ENCODE measurements at regions not wholly inside any gene's neighbourhood (a gene's known extent, or its start where the extent isn't known, plus 50 kb on each side); places are given as distances from the start of the nearest gene placed in this dataset.

DNA sequence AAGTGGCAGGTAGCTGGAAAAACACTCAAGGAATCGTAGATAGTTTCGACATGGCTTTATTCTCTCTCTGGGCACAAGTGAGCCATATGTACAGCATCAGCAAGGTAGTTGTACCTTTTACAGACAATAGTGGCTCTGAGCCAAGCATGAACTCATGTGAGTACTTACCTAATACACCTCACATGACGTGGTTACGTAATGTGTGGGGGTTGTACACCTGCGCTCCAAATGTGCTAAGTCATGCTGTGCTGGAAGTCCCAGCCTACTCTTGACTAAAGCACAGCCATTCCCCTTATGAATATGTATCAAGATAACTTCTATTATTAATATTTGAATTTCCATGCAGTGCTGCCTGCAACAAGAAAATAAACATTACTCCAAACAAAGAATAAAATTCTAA is 78.8 kb upstream of the HMGN3 start:
- Histone ChIP-seq H3K4me1 (replicated peaks in 1 of 2; ENCODE audit: control insufficient read depth in 2 of 2, insufficient read depth in 2 of 2, low read length in 2 of 2) (no peaks in the 10 kb centered on the region), H3K9me1 (ENCODE audit: control insufficient read depth, insufficient read depth, low read length) (no peaks in the 10 kb centered on the region), H3K79me2 (ENCODE audit: control insufficient read depth, insufficient read depth, low read length) (no peaks in the 10 kb centered on the region), H3K9ac (ENCODE audit: insufficient read depth in 1 of 2, low read depth in 2 of 2, low read length in 2 of 2) (no peak overlapping the region), H3K4me3 (no peak overlapping the region), H4K20me1 (replicated peaks; ENCODE audit: control insufficient read depth, insufficient read depth, low read length) (no peaks in the 10 kb centered on the region), H3K27me3 (ENCODE audit: control insufficient read depth in 2 of 2, insufficient read depth in 2 of 2, low read length in 2 of 2) (peaks cover 0 to 15% of the 10 kb centered on the region in 2 experiments; a peak in 2 of 5 replicates), H3K4me2 (ENCODE audit: insufficient read depth, low read length) (no peak overlapping the region), H3K9me3 (replicated peaks; ENCODE audit: control insufficient read depth, insufficient read depth, low read depth, low read length) (no peaks in the 10 kb centered on the region), H3K27ac (ENCODE audit: extremely low read depth, low read depth, low read length) (no peak overlapping the region), H2AFZ (ENCODE audit: low read depth, low read length) (no peak overlapping the region), H3K36me3 (ENCODE audit: control insufficient read depth, insufficient read depth, low read length) (no peaks in the 10 kb centered on the region)
- intact Hi-C loops (cut with micrococcal nuclease) = no loop called here
- ChIA-PET CTCF (ENCODE audit: low intra/inter-chr PET ratio) (no interaction called here), POLR2A (no interaction called here)
- BruUV-seq (replicated peaks) = no TSS peak
- in situ Hi-C loops (cut with MboI) = no loop called here
- 0% methylated on average over 5 of the region's 5 CpGs for WGBS (ENCODE audit: insufficient coverage, low coverage, missing lambda C conversion rate)
- ATAC-seq = peak; percentile 48; the same call in 1 of the 3 replicates
- FAIRE-seq = no peak
- DNase-seq (ENCODE audit: extremely low read depth in 1 of 4, low spot score in 3 of 4) = peak in 1 of 4 experiments; percentile 12
- peak; percentile 49 for TF ChIP-seq ZNF316 (IDR thresholded peaks at IDR 0.05)
- TF ChIP-seq C11orf30 (IDR thresholded peaks at IDR 0.05; ENCODE audit: low read depth) = peak; percentile 44; the same call in 1 of the 2 replicates
- TF ChIP-seq ETV1 (tag; conservative IDR thresholded peaks at IDR 0.05; ENCODE audit: low read depth) = no peak
- TF ChIP-seq ZNF311 (CRISPR knock-in tag; IDR thresholded peaks at IDR 0.05) = no peak
- TF ChIP-seq MAFF (IDR thresholded peaks at IDR 0.05; ENCODE audit: low read length) = peak; percentile 37; the same call in 1 of the 2 replicates
- TF ChIP-seq ATF7 (IDR thresholded peaks at IDR 0.05) = peak; percentile 64
- no peak for TF ChIP-seq FOXK1 (CRISPR knock-in tag; IDR thresholded peaks at IDR 0.05; ENCODE audit: borderline replicate concordance)
- TF ChIP-seq JUND (IDR thresholded peaks at IDR 0.05; ENCODE audit: borderline replicate concordance, low read depth, low read length) = peak; percentile 38; the same call in 1 of the 2 replicates
- TF ChIP-seq JUND (tag; IDR thresholded peaks at IDR 0.05; ENCODE audit: borderline replicate concordance, low read depth, low read length) = peak; percentile 37; the same call in 1 of the 3 replicates
- peak; percentile 84 for TF ChIP-seq CEBPB (tag; IDR thresholded peaks at IDR 0.05)
- peak; percentile 66; the same call in 1 of the 2 replicates for TF ChIP-seq NFE2 (IDR thresholded peaks at IDR 0.05; ENCODE audit: low read depth)
- no peak for TF ChIP-seq ZNF551 (CRISPR knock-in tag; IDR thresholded peaks at IDR 0.05)
- TF ChIP-seq SOX6 (IDR thresholded peaks at IDR 0.05) = peak; percentile 35; the same call in 1 of the 2 replicates
- TF ChIP-seq NFIC (IDR thresholded peaks at IDR 0.05) = peak; percentile 47
- peak; percentile 34 to 54; a peak in 1 of 4 replicates for TF ChIP-seq TRIM24 (IDR thresholded peaks at IDR 0.05)
- TF ChIP-seq BACH1 (tag; IDR thresholded peaks at IDR 0.05) = peak; percentile 71; the same call in 1 of the 2 replicates
- TF ChIP-seq ZNF197 (CRISPR knock-in tag; IDR thresholded peaks at IDR 0.05; ENCODE audit: low read depth) = no peak
- TF ChIP-seq RHOXF2B (CRISPR knock-in tag; conservative IDR thresholded peaks at IDR 0.05) = no peak
- TF ChIP-seq RFX5 (IDR thresholded peaks at IDR 0.05; ENCODE audit: low read depth, low read length) = no peak
- no peak for TF ChIP-seq CEBPG (CRISPR knock-in tag; IDR thresholded peaks at IDR 0.05)
- peak; percentile 19 to 21; a peak in 2 of 4 replicates for TF ChIP-seq CEBPG (tag; conservative IDR thresholded peaks at IDR 0.05 in 1 of 2, IDR thresholded peaks at IDR 0.05 in 1 of 2)
- TF ChIP-seq ZNF644 (tag; IDR thresholded peaks at IDR 0.05; ENCODE audit: low read depth) = no peak
- peak; percentile 64 for TF ChIP-seq NFE2L1 (tag; IDR thresholded peaks at IDR 0.05; ENCODE audit: borderline replicate concordance, low read depth)
- 0 out of 2 replicates have a peak, but pooled peaks have one; percentile 17 for TF ChIP-seq ZEB2 (IDR thresholded peaks at IDR 0.05)
- peak; percentile 34; the same call in 1 of the 2 replicates for TF ChIP-seq ATF3 (IDR thresholded peaks at IDR 0.05)
- TF ChIP-seq ATF3 (CRISPR knock-in tag; conservative IDR thresholded peaks at IDR 0.05) = no peak
- no peak for TF ChIP-seq ZKSCAN3 (CRISPR knock-in tag; IDR thresholded peaks at IDR 0.05)
- no peak for TF ChIP-seq CHD1 (IDR thresholded peaks at IDR 0.05; ENCODE audit: low read length)
- peak; percentile 80 for TF ChIP-seq MAFG (tag; conservative IDR thresholded peaks at IDR 0.05)

Data from K562 (cell line).